ENCODE measurements at regions not wholly inside any gene's neighbourhood (a gene's known extent, or its start where the extent isn't known, plus 50 kb on each side); places are given as distances from the start of the nearest gene placed in this dataset.

DNA sequence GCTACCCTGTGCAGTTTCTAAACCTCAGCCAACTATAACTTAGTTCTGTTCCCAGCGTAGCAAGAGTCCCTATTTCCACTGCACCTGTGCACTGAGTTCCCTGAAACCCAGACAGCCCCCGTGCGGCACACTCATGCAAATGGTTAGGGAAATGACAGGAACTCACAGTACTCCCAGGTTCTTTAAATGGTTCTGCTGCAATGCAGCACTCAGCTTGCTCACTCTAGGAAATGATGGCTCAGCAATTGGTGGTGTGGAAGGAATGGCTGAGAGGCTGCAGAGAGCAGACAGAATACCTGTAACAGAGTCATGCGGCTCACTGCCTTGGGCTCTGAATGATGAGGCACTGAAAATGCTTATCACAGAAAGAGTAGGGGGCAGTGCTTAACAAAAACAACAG lies 143.0 kb downstream of the RAD51AP2 start:
- TF ChIP-seq, protein P1, sequence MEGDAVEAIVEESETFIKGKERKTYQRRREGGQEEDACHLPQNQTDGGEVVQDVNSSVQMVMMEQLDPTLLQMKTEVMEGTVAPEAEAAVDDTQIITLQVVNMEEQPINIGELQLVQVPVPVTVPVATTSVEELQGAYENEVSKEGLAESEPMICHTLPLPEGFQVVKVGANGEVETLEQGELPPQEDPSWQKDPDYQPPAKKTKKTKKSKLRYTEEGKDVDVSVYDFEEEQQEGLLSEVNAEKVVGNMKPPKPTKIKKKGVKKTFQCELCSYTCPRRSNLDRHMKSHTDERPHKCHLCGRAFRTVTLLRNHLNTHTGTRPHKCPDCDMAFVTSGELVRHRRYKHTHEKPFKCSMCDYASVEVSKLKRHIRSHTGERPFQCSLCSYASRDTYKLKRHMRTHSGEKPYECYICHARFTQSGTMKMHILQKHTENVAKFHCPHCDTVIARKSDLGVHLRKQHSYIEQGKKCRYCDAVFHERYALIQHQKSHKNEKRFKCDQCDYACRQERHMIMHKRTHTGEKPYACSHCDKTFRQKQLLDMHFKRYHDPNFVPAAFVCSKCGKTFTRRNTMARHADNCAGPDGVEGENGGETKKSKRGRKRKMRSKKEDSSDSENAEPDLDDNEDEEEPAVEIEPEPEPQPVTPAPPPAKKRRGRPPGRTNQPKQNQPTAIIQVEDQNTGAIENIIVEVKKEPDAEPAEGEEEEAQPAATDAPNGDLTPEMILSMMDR (tag by site-specific recombination; IDR thresholded peaks at IDR 0.05), result no peak
- TF ChIP-seq HOXD13 (CRISPR knock-in tag; IDR thresholded peaks at IDR 0.05; ENCODE audit: borderline replicate concordance) (no peak), ZBTB44 (tag by site-specific recombination; IDR thresholded peaks at IDR 0.05) (no peak), PRDM10 (tag by site-specific recombination; IDR thresholded peaks at IDR 0.05) (no peak)
